Urothelium cell line (cell line): ENCODE measurements at regions not wholly inside any gene's neighbourhood (a gene's known extent, or its start where the extent isn't known, plus 50 kb on each side); places are given as distances from the start of the nearest gene placed in this dataset.

ENCODE experiments used
- DNase-seq: peaks from one replicate; pipeline ENCODE4 v3.0.0; 2011; ENCODE audit warnings: low spot score, mixed read lengths
- FAIRE-seq: peaks from 2 replicates; lab custom pipeline; 2011; peaks lifted over from hg19 to GRCh38; lab: Jason Lieb, UNC

DNA sequence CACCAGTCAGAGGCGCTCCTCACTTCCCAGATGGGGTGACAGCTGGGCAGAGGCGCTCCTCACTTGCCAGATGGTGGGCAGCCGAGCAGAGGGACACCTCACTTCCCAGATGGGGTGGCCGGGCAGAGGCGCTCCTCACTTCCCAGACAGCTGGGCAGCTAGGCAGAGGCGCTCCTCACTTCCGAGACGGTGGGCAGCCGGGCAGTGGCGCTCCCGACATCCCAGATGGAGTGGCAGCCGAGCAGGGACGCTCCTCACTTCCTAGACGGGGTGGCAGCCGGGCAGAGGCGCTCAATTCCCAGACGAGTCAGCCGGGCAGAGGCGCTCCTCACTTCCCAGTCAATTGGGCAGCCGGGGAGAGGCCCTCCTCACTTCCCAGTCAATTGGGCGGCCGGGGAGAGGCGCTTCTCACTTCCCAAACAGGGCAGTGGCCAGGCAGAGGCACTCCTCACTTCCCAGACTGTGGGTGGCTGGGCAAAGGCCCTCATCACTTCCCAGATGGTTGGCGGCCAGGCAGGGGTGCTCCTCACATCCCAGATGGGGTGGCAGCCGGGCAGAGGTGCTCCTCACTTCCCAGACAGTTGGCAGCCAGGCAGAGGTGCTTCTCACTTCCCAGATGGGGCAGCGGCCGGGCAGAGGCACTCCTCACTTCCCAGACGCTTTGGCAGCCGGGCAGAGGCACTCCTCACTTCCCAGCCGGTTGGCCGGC, 143.8 kb upstream of the ARID2 start:
- DNase-seq (no peak), FAIRE-seq (no peak)

DNA sequence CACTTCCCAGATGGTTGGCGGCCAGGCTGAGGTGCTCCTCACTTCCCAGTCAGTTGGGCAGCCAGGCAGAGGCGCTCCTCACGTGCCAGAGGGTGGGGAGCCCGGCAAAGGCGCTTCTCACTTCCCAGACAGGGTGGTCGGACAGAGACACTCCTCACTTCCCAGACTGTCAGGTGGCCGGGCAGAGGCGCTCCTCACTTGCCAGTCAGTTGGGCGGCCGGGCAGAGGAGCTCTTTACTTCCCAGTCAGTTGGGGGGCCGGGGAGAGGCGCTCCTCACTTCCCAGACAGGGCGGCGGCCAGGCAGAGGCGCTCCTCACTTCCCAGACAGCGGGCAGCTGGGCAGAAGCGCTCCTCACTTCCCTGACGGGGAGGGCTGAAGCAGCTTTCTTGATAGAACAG, 143.0 kb upstream of the ARID2 start:
- FAIRE-seq, result no peak
- DNase-seq, result no peak

DNA sequence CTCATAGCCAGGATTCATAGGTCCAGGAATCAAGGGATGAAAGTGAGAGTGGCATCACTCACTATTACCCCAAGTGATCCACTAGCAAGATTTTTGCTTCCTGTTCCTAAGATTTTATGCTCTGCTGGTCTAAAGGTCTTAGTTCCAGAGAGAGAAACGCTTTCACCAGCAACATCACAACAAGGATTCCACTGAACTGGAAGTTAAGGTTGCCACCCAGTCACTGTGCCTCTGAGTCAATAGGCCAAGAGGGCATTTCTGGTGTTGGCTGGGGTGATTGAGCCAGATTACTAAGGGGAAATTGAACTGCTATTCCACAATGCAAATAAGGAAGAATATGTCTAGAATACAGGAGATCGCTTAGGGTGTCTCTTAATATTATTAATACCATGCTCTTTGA, 142.5 kb upstream of the ARID2 start:
- DNase-seq (no peak), FAIRE-seq (no peak)

DNA sequence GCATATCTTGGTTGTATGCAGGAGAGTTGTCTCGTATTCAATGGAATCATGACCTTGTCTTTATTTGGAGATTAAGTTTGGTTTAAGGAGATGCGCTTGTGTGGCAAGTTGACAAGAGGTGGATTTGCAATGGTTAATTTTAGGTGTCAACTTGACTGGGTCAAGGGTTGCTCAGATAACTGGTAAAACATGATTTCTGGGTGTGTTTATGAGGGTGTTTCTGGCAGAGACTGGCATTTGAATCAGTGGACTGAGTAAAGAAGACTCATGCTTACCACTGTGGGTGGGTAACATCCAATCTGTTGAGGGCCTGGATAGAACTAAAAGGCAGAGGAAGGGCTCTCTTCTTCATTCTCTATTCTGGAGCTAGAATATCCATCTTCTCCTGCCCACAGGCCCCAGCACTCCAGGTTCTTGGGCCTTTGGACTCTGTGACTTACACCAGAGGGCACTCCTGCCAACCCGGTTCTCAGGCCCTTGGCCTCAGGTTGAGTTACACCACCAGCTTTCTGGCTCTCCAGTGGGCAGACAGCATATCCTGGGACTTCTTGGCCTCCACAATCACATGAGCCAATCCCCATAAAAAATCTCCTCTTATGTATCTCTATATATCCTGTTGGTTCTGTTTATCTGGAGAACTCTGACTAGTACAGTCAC, 141.5 kb upstream of the ARID2 start:
- FAIRE-seq (no peak), DNase-seq (no peak)

DNA sequence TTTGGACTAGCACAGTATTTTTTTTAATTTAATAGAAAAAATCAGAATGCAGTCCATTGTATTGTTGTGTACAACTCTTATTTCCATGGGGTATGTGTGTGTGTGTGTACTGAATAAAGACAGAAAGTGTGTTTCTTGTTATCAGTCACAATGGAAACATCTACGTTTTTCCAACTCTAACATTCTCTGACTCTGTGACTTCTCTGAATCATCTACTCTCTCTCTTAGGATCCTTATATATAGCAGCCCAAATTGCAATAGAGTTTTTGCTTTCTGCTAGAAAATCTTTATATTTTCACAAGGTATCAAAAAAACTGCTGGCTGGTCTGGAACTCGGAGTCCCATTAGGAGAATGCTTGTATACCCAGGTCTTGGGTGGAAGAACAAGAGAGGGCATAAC, 138.9 kb upstream of the ARID2 start:
- DNase-seq, result no peak
- FAIRE-seq, result no peak

DNA sequence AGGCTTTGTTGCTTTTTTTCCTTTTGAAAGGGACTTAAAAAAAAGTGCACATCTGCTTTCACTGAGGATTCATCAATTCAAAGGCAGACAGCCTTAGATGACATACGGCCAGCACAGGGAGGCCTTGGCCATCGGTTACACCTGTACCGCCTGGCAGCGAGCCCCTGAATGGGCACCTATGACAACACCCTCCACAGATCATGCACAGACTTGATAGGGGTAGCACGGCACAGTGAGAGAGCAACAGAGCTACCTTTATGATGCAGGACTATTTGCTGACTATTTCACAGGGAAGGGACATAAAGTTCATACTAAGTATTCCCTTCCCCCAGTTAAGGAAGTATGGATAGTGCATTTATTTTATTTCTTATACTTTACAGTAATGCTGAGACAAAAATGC, 137.9 kb upstream of the ARID2 start:
- no peak for DNase-seq
- no peak for FAIRE-seq

DNA sequence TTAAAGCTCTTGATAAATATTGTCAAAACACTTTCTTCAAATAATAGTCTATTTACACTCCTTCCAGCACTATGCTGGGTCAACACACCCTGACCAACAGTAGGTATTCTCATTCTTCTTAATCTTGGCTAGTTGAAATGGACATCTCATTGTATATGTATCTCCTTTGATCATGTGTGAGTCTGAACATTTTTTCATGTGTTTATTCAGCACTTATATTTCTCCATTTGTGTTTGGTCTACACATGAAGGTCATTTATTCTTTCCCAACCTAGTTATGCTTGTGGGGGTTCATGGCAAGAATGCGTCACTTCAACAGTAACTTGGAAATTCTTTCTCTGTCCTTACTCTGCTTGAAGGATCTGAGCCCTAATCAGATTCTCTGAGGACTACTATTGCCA, 133.1 kb upstream of the ARID2 start:
- FAIRE-seq (no peak), DNase-seq (no peak)

DNA sequence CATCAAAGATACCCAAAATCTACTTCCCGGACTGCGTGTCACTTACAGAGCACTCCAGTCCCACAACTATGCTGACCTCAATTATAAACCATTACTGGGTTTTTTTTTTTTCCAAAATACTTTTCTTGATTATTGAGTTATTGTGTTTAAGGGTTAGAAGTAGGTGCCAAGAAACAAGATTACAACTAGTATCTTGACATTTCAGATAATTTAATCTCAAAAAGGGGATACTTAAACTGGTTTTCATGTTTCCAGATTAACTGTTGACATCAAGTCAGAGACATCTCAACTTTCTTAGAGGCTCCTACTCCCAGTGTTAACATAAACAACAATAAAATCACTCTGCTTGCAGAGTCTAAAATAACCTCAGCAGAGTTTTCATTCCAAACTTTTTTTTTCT, 131.2 kb upstream of the ARID2 start:
- no peak for FAIRE-seq
- no peak for DNase-seq

DNA sequence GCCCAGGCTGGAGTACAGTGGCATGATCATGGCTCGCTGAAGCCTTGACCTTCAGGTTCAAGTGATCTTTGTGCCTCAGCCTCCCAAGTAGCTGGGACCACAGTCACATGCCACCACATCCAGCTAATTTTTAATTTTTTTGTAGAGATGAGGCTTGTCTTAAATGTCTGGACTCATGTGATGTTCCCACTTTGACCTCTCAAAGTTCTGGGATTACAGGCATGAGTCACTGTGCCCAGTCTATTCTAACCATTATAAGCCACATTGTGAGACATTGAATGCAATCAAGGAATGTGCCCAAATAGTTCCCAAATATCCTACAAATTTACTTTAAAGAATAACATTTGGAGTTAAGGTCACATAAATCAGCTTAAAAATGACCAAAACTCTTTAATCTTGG, 130.7 kb upstream of the ARID2 start:
- FAIRE-seq (no peak), DNase-seq (no peak)

DNA sequence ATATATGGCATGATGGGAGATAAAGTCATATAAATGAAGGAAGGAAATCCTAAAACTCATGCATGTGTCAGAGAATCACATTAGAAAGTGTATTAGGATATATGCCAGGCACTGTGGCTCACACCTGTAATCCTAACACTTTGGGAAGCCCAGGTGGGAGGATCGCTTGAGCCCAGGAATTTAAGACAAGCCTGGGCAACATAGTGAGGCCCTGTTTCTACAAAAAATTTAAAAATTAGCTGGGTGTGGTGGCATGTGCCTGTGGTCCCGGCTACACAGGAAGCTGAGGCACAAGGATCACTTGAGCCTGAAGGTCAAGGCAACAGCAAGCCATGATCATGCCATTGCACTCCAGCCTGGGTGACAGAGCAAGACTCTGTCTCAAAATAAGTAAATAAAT, 130.3 kb upstream of the ARID2 start:
- FAIRE-seq (no peak), DNase-seq (no peak)

DNA sequence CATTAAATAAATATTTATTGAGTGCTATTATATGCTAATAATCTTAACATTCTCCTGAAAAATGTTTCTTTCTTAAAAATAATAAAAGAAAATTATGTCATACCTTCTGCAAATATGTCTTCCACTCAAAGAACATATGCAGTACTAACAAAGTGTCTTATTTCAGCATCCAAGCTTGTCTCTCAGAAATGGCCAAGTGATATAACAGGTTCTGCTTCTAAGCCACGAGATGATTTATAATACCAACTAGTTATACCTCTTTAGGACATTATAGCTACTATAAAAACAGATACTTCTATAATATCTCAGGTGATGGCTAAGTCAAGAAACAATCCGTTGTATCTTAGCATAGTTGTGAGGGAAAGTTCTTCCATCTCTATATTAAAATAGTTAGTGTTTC, 128.1 kb upstream of the ARID2 start:
- FAIRE-seq (no peak), DNase-seq (no peak)

DNA sequence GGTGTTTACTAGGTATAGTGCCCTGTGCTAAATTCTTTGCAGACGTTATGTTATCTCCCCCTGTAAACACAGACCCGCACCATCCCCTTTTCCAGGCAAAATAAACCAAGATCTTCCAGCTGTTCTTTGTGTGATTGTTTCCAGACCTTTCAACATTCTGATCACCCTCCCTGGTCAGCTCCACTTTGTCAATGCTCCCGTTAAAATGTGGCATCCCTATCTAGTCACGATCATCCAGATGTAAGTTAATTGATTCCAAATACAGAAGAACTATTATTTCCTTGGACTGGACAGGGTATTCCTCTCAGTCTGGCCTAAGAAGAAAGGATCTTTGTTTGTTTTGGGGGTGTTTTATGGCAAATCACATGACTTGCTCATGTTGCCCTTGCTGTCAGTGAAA, 127.6 kb upstream of the ARID2 start:
- FAIRE-seq, result no peak

DNA sequence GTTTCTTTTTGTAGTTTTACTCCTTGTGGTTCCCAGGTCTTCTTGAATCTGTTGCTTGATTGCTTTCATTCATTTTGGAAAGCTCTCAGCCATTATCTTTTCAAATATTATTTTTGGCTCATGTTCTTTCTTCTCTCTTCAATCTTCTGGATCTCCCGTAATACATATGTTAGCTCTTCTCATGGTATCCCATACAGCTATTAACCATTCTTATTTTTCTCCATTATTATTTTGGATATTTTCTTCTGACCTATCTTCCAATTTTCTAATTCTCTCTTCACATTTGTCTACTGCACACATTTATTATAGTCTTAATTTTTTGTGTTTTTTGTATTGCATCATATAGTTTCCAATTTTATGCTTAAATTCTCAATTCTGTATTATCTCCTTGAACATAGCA, 123.9 kb upstream of the ARID2 start:
- FAIRE-seq (no peak), DNase-seq (no peak)

More for the DNA sequence above, 127.6 kb upstream of the ARID2 start:
- no peak for DNase-seq

DNA sequence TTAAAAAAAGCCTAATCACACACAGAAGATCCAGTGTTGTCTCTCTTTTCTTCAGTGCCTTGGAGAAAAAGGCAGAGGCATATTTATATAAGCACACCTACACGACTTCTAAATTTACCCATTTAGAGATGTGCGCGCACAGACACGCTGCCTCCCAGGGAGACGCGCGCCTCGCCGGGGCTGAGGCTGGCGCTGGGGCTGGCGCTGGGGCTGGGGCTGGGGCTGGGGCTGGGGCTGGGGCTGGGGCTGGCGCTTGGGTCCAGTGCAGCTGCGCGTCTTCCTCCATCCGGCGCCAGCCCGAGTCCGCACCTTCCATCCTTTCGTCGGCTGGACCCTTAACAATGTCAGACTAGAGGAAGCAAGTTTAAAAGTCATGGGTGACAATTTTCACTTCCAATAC, 118.4 kb upstream of the ARID2 start:
- no peak for DNase-seq
- no peak for FAIRE-seq

DNA sequence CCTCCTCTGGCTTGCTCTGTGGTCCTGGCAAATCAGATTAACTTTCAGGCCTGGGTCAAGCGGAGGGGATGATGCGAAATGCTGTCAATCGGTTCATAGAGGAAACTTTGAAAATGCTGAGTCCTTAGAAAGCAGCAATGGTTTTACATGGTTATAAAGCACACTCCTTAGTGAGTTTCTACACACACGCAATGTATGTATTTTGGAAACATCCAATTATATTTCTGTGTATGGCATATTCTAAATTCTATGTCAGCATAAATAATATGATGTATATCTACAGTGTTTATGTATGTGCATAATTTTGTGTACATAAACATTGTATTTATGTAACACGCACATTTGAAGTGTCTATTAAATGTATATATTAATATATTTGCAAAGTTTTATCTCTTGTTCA, 118.0 kb upstream of the ARID2 start:
- DNase-seq, result no peak
- FAIRE-seq, result no peak

DNA sequence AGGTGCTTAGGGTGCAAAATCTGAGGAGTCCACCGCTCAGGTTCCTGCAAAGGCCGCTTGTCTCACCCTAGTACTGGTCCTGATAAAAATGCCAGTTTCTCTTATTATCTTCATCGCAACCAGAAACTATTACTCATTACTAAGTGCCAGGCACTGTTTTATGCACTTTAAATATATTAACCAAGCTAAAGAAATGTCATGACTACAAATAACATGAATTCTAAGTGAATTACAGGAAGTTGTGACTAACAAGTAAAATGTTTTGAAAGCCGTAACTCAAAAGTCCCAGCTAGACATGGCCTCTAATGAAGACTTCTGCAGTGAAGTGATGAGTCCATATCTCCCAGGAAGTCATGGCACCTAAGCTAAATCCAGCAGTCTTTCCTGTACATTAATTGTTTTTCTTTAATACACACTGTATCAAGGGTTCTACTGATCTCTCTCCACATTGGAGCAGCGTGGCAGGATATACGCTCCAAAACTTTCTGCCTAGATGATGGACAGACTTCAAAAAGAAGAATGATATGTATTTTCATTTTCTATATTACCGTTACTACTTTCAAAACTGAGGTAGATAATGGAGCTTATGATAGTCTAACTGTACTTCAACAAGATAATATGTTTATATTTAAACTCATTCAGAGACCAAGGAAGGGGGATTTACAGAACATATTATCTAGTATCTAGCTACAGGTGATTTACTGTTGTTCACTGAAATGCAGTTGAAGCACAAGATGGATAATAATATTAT, 117.3 kb upstream of the ARID2 start:
- FAIRE-seq (no peak), DNase-seq (no peak)

DNA sequence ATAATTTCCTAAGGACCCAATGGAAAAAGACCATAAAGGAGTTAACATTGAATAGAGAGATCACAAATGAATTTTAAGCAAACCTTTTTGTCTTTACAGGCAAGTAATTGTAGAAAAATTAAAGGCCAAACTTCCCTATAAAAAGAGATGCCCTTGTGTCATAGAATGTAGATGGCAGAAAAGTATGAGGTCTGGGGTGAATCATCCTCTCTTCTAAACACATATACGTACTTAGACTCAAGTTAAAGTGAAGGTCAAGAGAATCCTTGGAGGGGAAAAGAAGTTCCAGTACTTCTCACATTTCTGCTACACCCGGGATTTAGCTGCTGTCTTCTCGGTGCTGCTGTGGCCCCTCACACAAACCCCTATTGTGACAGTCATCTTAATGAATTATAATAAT, 116.2 kb upstream of the ARID2 start:
- DNase-seq (no peak), FAIRE-seq (no peak)

DNA sequence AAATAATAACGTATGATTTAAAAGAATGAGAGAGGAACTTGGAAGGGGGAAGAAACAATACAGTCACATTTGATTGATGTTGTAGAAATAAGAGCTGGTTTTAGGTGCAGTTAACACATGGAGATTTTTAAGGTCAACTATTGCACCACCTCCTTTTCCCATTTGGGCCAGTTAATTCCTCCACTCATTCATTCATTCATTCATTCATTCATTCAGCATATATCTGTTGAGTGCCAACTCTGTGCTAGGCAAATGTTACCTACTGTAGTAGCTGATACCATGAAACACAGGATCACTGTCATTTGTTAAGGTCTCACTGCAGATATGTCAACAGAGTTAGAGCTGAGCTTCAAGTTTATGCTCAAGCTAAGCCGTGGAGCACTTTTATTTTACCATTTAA, 115.7 kb upstream of the ARID2 start:
- no peak for DNase-seq
- FAIRE-seq, result no peak

DNA sequence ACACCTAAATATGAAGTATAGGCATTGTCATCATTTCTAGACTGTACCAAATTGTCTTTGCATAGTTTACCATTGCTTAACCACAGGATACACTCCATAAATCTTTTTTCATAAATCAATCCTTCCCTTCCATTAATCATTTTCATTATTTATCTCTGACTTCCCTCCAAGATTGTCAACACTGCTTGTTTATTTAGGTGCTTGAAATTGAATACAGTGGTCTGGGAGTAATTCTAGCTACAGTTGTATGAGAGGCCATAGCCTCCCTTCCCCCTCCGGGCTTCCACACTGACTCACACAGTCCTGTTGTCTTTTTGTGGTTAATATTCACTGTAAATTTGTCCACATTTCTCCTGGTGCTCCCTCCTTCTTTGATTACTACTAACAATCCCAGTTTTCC, 114.2 kb upstream of the ARID2 start:
- FAIRE-seq (no peak), DNase-seq (peak; percentile 57)

DNA sequence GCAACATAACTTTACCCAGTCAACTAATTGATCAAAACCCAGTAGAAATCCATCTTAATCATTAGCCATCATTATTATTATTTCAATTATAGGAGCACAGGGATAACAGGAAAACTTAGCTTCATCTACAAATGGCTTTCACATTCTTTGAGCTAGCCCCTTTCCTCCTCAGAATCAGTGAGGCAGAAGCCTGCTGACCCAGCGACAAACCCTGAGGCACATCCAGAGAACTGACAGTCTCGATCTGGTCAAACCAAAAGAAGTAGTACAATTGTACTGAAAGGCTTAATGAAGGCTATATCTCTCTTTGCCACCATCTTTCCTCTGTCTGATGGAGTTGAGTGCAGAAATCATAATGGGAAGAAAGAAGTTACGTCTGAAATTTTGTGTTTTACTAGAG, 109.8 kb upstream of the ARID2 start:
- no peak for FAIRE-seq

DNA sequence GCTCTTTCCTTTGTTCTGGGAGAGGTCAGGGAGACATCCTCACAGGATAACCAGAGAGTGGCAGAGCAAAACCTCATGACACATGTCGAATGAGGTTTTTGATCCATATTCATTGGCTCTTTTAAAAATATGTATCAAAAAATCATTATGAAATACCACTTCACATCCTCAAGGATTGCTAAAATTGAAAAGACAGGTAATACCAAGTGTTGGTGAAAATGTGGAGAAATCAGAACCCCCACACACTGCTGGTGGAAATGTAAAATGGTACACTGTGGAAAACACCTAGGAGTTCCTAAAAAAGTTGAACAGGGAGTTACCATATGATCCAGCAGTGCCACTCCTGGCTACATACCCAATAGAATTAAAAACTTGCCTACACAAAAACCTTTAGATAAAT, 107.8 kb upstream of the ARID2 start:
- no peak for FAIRE-seq

More for the DNA sequence above, 109.8 kb upstream of the ARID2 start:
- no peak for DNase-seq

More for the DNA sequence above, 107.8 kb upstream of the ARID2 start:
- DNase-seq, result no peak
